ENCODE measurements at regions not wholly inside any gene's neighbourhood (a gene's known extent, or its start where the extent isn't known, plus 50 kb on each side); places are given as distances from the start of the nearest gene placed in this dataset.
"Not testable (repeated sequence)": the region's sequence is repeated elsewhere in the genome, so short reads cannot be mapped to it uniquely, and the experiment has no call there.

DNA sequence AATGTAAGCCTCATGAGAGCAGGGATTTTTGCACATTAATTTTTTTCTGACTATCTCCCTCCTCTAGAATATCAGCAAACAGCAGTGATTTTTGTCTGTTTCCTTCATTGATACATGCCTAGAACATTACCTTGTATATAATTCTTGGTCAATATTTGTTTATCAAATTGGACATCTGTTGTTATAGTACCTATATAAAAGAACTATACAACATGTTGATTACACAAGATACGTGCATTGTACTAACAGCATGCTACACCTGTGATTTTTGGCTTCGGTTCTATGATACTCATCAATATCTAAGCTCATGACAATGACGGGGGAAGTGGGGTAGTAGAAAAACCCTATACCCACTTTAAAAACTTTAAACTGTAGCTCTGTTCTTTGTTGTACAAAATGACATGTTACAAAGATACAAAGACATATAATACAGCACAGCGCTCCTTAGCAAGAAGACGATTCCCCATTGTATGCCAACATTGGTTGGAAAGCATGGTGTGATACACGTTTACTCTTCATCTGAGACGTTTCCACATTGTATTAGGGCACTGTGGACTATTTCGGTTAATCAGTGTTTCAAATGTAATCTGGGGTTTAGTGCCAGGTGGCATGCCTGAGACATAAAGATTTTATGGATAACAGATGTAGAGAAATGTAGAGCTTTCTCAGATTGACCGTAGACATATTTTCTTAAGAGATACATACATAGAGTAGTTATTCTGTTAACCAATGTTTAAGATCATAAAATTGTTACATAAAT is 70.5 kb upstream of the FOXP2 start:
- Histone ChIP-seq H3K27ac (no peak overlapping the region), H3K4me3 (no peak overlapping the region), H3K36me3 (no peaks in the 10 kb centered on the region), H3K9me3 (no peaks in the 10 kb centered on the region), H3K27me3 (no peaks in the 10 kb centered on the region), H3K4me1 (no peaks in the 10 kb centered on the region)
- intact Hi-C loops (cut with DNase I; ENCODE audit: low total_unique reads) = no loop called here
- no peak for DNase-seq
- no peak for TF ChIP-seq CTCF (IDR thresholded peaks at IDR 0.05)

DNA sequence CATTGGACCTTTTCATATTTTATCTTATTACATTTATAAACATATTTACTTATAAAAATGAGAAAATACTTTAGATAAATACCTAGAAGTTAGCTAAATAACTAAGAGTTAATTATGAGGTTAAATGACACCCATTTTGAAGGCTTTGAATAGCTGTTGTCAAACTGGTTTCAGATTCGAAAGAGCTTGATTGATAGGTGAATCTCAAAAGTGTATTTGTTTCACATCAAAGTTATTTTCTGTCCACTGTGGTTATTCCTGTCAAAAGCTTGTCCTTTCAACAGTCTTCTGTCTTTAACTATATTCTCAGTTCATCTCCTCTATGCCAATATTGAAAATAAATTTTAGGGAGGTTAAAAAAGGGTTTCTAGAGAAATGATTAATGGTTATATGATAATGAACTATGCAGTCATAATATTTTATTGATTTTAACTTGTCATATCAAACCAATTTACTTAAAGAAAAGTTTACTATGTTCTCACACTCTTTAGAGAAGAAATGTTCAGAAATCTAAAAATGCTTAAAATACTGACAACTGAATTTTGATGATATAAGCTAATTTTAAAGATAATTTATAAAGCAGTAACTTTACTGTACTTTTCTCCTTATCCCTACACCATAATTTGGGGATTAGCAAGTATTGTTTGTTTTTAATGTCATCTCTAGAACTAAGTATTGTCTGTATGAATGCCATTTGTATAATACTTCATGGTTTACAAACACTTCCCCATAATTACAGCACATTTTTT is 72.0 kb upstream of the FOXP2 start:
- H3K4me3 ChIP-seq = no peak overlapping the region
- no peaks in the 10 kb centered on the region for H3K4me1 ChIP-seq

GRCh38 chr7:114341648-114342047 is 73.0 kb upstream of the FOXP2 start:
- no peak for DNase-seq
- Histone ChIP-seq H3K27ac (no peak overlapping the region), H3K4me1 (no peaks in the 10 kb centered on the region), H3K9me3 (no peaks in the 10 kb centered on the region), H3K4me3 (no peak overlapping the region), H3K36me3 (no peaks in the 10 kb centered on the region), H3K27me3 (no peaks in the 10 kb centered on the region)
- intact Hi-C loops (cut with DNase I; ENCODE audit: low total_unique reads) = no loop called here
- no peak for TF ChIP-seq CTCF (IDR thresholded peaks at IDR 0.05)

More for the DNA sequence above, 72.0 kb upstream of the FOXP2 start:
- no peak overlapping the region for H3K27ac ChIP-seq
- TF ChIP-seq CTCF (IDR thresholded peaks at IDR 0.05) = no peak
- intact Hi-C loops (cut with DNase I; ENCODE audit: low total_unique reads) = no loop called here
- no peak for DNase-seq
- H3K36me3 ChIP-seq = no peaks in the 10 kb centered on the region
- H3K9me3 ChIP-seq = no peaks in the 10 kb centered on the region
- H3K27me3 ChIP-seq = no peaks in the 10 kb centered on the region

DNA sequence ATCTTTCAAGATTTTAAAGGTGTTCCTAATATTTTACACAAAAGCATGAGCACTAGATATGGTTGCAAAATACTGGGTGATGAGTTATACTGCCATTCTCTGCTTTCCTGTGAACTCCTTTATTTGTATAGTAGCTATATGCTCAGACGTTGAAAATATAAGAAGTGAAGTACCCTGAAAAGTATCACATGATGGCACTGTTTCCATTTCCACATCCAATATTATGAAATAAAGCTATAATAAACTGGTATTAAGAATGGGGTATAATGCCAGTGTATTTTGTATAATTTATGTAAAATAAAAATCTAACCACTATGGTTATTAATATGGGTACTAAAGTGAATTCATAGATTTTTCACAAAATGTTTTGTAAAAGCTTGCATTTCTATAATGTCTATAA is 79.6 kb upstream of the FOXP2 start:
- TF ChIP-seq CTCF (IDR thresholded peaks at IDR 0.05) = no peak

GRCh38 chr7:114329458-114329857 is 85.2 kb upstream of the FOXP2 start:
- H3K9me3 ChIP-seq; H3K36me3 ChIP-seq; H3K4me1 ChIP-seq; H3K27me3 ChIP-seq; H3K27ac ChIP-seq; intact Hi-C loops (cut with DNase I; ENCODE audit: low total_unique reads); DNase-seq; H3K4me3 ChIP-seq: not testable (repeated sequence)

More for the DNA sequence above, 79.6 kb upstream of the FOXP2 start:
- intact Hi-C loops (cut with DNase I; ENCODE audit: low total_unique reads) = no loop called here
- Histone ChIP-seq H3K4me3 (no peak overlapping the region), H3K36me3 (no peaks in the 10 kb centered on the region), H3K27ac (no peak overlapping the region), H3K4me1 (no peaks in the 10 kb centered on the region), H3K27me3 (no peaks in the 10 kb centered on the region), H3K9me3 (no peaks in the 10 kb centered on the region)
- no peak for DNase-seq

GRCh38 chr7:114317450-114318098 is 97.0 kb upstream of the FOXP2 start:
- DNase-seq = no peak
- intact Hi-C loops (cut with DNase I; ENCODE audit: low total_unique reads) = no loop called here
- H3K27ac ChIP-seq = no peak overlapping the region
- H3K4me1 ChIP-seq = no peaks in the 10 kb centered on the region
- H3K9me3 ChIP-seq = no peaks in the 10 kb centered on the region
- no peak for TF ChIP-seq CTCF (IDR thresholded peaks at IDR 0.05)
- no peaks in the 10 kb centered on the region for H3K27me3 ChIP-seq
- H3K4me3 ChIP-seq = no peak overlapping the region
- no peaks in the 10 kb centered on the region for H3K36me3 ChIP-seq

Measured in tibial artery (tissue), 4 donors.